HG02623 (cell line): ENCODE measurements at regions not wholly inside any gene's neighbourhood (a gene's known extent, or its start where the extent isn't known, plus 50 kb on each side); places are given as distances from the start of the nearest gene placed in this dataset.

ENCODE experiments used
- ATAC-seq: cut with Tn5 transposase; IDR thresholded peaks from one replicate; pipeline ENCODE4 v1.9.1; 2021; ENCODE audit warnings: moderate library complexity; ENCODE audit not compliant: unreplicated experiment

- no peak for ATAC-seq
These were observed 552.5 kb upstream of the SORCS1 start for GRCh38 chr10:107717046-107717445.

DNA sequence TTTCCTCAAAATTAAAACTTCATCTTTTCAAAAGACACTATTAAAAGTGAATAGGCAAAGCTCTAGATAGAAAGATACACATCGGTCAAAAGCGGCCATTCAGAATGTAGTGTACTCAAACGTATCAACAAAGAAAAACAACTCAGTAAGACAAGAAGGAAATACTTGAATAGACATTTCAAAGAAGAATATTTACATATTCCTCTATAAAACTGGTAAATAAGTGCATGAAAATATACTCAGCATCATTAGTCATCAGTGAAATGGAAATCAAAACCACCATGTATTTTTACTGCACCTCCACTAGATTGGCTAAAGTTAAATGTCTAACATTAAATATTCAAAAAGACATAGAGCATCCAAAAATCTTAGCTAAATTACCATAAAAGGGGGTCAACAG, 551.1 kb upstream of the SORCS1 start:
- no peak for ATAC-seq

DNA sequence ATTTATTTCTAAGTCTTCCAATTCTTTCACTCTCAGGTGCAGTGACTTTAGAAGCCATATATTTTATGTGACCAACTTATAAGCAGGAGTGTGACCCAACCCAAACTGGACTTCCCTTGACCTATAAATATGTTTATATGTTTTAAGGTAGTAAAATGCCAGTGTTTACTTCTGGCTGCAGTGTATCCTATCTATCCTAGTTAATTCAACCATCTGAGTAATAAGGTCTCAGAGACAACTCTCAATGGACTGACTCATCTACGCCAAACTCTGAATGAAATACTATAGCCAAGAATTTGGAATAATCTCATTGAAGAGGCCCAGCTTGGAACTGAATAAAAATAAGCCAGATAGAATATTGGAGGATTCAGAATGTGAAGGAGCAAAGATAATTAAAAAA, 544.5 kb upstream of the SORCS1 start:
- no peak for ATAC-seq

- ATAC-seq = no peak
These were observed 541.7 kb upstream of the SORCS1 start for GRCh38 chr10:107706096-107706725.

DNA sequence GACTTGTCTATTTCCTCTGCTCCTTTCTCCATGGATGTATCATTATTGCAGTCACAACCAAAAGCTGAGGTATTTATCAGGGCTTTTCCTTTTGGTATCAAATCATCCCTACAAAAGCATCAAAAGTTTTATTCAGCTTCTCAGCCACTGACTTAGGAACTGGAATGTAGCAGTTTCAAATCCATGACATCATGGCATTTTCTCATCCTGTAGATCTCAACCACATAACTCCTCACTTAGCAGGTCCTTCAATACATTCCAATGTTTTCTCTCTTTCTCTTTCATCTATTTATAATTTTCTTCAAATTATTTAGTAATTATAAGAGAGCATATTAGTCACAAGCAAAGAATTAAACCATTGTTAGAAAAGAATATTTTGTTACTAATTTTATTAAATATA, 537.4 kb upstream of the SORCS1 start:
- no peak for ATAC-seq

DNA sequence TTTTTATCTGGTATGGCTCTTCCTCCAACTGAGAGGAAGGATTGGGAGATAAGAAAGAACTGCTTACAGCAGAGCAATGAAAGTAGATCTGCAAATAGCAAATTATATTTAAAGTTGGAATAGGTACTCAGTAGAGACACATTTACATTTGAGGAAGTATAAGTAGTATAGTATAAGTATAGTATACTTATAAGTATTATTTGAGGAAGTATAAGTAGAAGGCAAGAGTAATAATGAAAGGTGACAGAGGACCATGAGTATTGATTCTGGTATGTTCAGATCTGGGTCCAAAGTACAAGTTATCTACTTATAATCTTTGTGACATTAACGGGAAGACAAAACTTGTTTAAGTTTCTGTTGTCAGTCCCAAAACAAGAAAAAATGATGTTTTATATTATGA, 527.6 kb upstream of the SORCS1 start:
- no peak for ATAC-seq

GRCh38 chr10:107689323-107689722, 524.8 kb upstream of the SORCS1 start:
- no peak for ATAC-seq

- ATAC-seq = no peak
These were observed 523.2 kb upstream of the SORCS1 start for GRCh38 chr10:107687701-107688100.

- no peak for ATAC-seq
These were observed 521.6 kb upstream of the SORCS1 start for GRCh38 chr10:107686095-107686494.

- ATAC-seq = no peak
These were observed 507.5 kb upstream of the SORCS1 start for GRCh38 chr10:107671960-107672359.

DNA sequence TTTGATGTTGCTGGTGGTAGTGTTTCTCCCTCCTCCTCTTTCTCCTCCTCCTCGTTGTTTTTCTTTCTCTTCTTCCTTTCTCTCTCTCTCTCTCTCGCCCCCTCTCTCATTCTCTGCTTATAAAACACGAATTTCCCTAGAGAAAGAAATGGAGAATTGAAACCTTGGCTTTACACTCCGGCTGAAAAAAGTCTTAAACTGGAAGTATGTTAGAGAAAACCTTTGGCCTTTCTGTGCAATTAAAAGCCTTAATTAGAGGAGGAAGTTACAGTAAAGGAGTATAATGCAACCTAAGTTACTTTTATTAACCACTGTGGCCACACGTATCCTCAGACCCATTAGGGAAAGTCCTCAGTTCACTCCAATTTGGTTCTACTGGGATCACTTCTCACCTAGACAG, 501.7 kb upstream of the SORCS1 start:
- ATAC-seq = no peak

GRCh38 chr10:107665459-107665858, 501.0 kb upstream of the SORCS1 start:
- no peak for ATAC-seq

DNA sequence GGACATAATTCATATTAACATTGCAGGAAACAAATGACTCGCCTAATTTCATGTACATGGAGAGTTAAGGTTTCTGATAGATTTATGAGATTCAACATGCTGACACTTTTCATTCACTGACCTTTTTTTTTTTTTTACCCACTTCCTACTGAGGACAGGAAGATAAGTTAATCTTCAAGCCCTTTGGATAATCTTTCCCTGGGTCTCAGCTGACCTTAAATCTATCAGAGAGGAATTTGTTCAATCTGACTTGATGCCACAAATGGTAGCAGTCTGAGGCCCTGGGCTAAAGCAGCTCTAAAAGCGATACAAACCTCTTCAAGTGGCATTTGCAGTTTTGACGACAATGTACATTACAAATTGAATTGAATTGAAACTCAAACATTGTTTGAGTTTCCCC, 493.3 kb upstream of the SORCS1 start:
- ATAC-seq = no peak

DNA sequence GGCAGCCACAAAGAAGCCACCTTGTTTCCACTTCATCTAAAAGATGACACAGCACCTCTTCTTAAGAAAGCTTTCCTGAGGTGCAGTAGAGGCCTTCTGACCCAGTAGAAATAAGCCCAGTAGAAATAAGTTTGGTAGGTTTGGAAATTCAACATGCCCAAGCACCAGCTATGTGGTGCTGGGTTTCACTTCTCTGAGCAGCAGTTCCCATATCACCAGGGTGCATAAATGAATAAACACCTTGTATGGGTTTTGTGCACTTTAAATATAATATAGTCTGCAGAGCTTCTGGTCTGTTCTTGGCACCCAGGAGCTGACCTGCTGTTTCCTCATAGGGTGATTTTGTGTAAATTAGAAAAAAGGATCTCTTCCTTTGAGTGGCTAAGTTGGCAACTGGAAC, 492.4 kb upstream of the SORCS1 start:
- ATAC-seq = no peak

GRCh38 chr10:107653832-107654287, 489.4 kb upstream of the SORCS1 start:
- peak; percentile 60 for ATAC-seq

GRCh38 chr10:107650939-107651338, 486.4 kb upstream of the SORCS1 start:
- no peak for ATAC-seq

GRCh38 chr10:107649249-107649648, 484.7 kb upstream of the SORCS1 start:
- ATAC-seq = no peak

DNA sequence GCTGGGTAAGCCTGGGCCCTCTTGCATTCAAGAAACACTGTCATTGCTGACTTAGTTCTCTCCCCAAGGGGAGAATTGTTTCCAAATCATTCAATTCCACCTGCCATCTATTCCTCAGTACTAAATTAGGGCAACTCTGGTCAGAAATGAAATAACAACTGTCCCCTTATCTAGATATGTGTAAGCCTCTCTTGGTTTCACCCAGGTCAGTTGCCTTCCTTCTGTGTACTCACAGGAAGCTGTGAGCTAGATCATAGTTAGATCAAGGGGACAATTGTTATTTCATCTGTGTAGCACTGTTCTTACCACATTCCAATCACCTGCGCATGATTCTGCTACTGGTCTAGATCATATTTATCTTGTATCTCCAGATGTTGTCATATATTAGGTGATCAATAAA, 483.0 kb upstream of the SORCS1 start:
- no peak for ATAC-seq

DNA sequence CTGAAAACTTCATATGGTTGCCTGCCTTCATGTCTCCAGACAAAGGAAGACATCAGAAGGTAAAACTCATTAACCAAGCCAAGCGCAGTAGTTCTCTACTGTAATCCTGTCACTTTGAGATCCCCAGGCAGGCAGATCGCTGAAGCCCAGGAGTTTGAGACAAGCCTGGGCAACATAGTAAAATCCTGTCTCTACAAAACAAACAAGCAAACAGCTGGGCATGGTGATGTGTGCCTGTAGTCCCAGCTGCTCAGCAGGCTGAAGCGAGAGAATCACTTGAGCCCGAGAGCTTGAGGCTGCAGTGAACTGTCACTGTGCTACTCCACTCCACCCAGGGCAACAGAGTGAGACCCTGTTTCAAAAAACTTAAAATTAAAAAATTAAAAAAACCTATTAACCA, 467.4 kb upstream of the SORCS1 start:
- no peak for ATAC-seq

DNA sequence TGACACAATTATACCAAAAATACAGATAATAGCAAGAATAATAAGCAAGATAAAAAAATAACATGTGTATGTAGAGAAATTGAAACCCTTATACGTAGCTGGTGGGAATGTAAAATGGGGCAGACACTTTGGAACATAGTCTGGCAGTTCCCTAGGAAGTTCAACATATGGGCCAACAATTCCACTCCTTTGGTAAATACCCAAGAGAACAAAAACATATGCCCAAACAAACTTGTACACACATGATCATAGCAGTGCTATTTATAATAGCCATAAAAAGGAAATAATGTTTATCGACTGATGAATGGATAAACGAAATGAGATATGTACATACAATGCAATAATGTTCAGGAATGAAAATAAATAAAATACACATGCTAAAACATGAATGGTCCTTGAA, 462.4 kb upstream of the SORCS1 start:
- no peak for ATAC-seq

- ATAC-seq = no peak
These were observed 458.8 kb upstream of the SORCS1 start for GRCh38 chr10:107623292-107623691.

DNA sequence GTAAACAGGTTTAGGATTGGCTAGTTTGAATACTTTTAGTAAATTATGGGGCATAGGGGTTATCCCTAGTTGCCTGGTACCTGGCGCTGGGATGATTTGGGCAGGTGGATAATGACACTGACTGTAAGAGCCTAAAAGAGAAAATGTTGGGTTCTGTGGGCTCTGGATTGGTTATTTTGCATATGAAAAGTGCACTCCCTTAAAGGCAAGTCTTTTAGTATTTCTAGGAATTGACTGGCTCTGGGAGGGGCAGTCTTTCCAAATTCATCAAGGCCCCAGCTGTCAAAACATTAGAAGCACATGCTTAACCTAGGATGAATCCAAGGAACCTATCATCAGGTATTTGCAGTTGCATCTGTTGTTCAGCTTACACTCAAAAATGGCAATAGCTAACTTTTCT, 454.6 kb upstream of the SORCS1 start:
- ATAC-seq = no peak

DNA sequence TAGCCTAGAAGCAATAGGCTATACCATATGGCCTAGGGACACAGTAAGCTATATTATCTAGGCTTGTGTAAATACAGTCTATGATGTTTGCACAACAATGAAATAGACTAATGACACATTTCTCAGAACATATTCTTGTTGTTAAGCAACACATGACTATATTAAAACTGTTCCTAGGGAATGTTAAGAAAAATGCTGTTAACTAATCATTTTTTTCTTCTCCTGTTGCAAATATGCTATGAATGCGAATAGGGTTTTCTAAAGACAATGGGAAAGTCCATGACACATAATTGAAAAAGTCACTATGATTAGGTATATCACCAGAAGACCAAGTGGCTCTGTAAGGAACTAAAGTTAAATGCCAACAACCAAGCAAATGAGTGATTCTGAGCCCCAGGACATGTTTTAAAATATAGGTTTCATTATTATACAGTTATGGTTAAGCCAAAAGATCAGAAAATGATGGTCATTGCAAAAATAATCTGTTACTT, 454.0 kb upstream of the SORCS1 start:
- ATAC-seq = no peak
